ENCODE measurements at regions not wholly inside any gene's neighbourhood (a gene's known extent, or its start where the extent isn't known, plus 50 kb on each side); places are given as distances from the start of the nearest gene placed in this dataset.

- TF ChIP-seq CTCF (IDR thresholded peaks at IDR 0.05; ENCODE audit: low read depth, low read length, poor library complexity, severe bottlenecking) = no peak
- no peak for TF ChIP-seq EZH2phosphoT487 (IDR thresholded peaks at IDR 0.05; ENCODE audit: borderline replicate concordance, low read length)
These were observed 83.7 kb downstream of the TNFSF18 start for GRCh38 chr1:172966844-172967540.
